ENCODE measurements at regions not wholly inside any gene's neighbourhood (a gene's known extent, or its start where the extent isn't known, plus 50 kb on each side); places are given as distances from the start of the nearest gene placed in this dataset.

DNA sequence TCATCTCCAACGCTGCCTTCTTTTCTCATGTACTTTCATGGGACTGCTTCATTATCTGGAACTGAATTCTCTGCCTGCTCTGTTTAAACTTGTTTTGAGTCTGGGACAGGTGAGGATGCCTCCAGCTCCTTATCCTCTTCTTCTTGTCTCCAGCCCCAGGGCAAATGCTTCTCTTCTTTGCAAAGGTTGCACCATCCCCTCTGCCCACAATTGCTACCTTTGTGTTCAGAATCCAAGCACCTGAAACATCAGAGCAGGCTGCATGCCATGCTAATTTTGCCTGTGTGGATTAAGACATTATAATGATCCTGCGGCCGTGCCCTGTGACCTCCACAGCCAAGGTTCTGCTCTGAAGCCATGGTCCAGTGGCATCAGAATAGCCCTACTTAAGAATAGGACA is 309.5 kb downstream of the EPHA4 start:
- CTCF ChIA-PET (ENCODE audit: low intra/inter-chr PET ratio): no interaction called here
- 5% methylated on average over 2 of the region's 3 CpGs for WGBS (ENCODE audit: insufficient coverage, low coverage, missing lambda C conversion rate)
- ATAC-seq (no peak), FAIRE-seq (no peak), DNase-seq (ENCODE audit: extremely low read depth in 1 of 4, low spot score in 3 of 4) (no peak)
- no peaks in the 10 kb centered on the region for H3K27me3 ChIP-seq (ENCODE audit: control insufficient read depth in 2 of 2, insufficient read depth in 2 of 2, low read length in 2 of 2)
- H4K20me1 ChIP-seq (replicated peaks; ENCODE audit: control insufficient read depth, insufficient read depth, low read length): no peaks in the 10 kb centered on the region
- no peaks in the 10 kb centered on the region for H3K4me1 ChIP-seq (replicated peaks in 1 of 2; ENCODE audit: control insufficient read depth in 2 of 2, insufficient read depth in 2 of 2, low read length in 2 of 2)
- no peak overlapping the region for H3K9ac ChIP-seq (ENCODE audit: insufficient read depth in 1 of 2, low read depth in 2 of 2, low read length in 2 of 2)
- in situ Hi-C loops (cut with MboI) (no loop called here), intact Hi-C loops (cut with micrococcal nuclease) (no loop called here)
- H3K9me1 ChIP-seq (ENCODE audit: control insufficient read depth, insufficient read depth, low read length): no peaks in the 10 kb centered on the region
- no peaks in the 10 kb centered on the region for H3K9me3 ChIP-seq (replicated peaks; ENCODE audit: control insufficient read depth, insufficient read depth, low read depth, low read length)
- BruUV-seq (replicated peaks): no TSS peak
- H3K4me2 ChIP-seq (ENCODE audit: insufficient read depth, low read length): no peak overlapping the region
- no peak overlapping the region for H3K4me3 ChIP-seq
- H3K79me2 ChIP-seq (ENCODE audit: control insufficient read depth, insufficient read depth, low read length): no peaks in the 10 kb centered on the region
- no peak overlapping the region for H3K27ac ChIP-seq (ENCODE audit: extremely low read depth, low read depth, low read length)
- TF ChIP-seq PCBP2 (IDR thresholded peaks at IDR 0.05; ENCODE audit: low read depth, low read length, poor library complexity, severe bottlenecking): no peak
- TF ChIP-seq ZC3H4 (CRISPR knock-in tag; IDR thresholded peaks at IDR 0.05; ENCODE audit: borderline replicate concordance): no peak
- TF ChIP-seq SAFB2 (IDR thresholded peaks at IDR 0.05; ENCODE audit: borderline replicate concordance, low read depth, low read length, severe bottlenecking): no peak
- H3K36me3 ChIP-seq (ENCODE audit: control insufficient read depth, insufficient read depth, low read length): no peaks in the 10 kb centered on the region
- POLR2A ChIA-PET: no interaction called here
- no peak overlapping the region for H2AFZ ChIP-seq (ENCODE audit: low read depth, low read length)

DNA sequence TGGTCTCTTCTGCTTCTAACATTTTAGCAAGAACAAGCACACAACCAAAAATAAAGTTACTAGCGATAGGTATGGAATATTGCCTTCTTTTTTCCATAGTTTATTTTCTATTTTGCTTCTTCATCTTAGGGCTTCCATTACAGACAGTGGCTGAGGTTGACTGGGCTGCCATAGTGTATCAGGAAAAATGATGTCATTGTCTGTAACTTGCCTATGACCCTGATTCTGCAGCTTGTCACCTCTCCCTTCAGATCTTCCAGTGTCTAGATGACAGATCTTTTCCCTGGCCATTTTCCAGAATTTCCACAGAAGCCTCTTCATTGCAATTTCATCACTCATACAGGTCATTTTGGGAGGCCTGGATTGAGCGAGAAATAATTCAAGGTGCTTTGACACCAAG is 308.5 kb downstream of the EPHA4 start:
- ATAC-seq: no peak
- Histone ChIP-seq H3K4me2 (ENCODE audit: insufficient read depth, low read length) (no peak overlapping the region), H3K79me2 (ENCODE audit: control insufficient read depth, insufficient read depth, low read length) (no peaks in the 10 kb centered on the region), H3K27ac (ENCODE audit: extremely low read depth, low read depth, low read length) (no peak overlapping the region), H3K4me1 (replicated peaks in 1 of 2; ENCODE audit: control insufficient read depth in 2 of 2, insufficient read depth in 2 of 2, low read length in 2 of 2) (no peaks in the 10 kb centered on the region), H3K9me3 (replicated peaks; ENCODE audit: control insufficient read depth, insufficient read depth, low read depth, low read length) (no peaks in the 10 kb centered on the region), H2AFZ (ENCODE audit: low read depth, low read length) (no peak overlapping the region), H4K20me1 (replicated peaks; ENCODE audit: control insufficient read depth, insufficient read depth, low read length) (no peaks in the 10 kb centered on the region), H3K36me3 (ENCODE audit: control insufficient read depth, insufficient read depth, low read length) (no peaks in the 10 kb centered on the region), H3K4me3 (no peak overlapping the region), H3K9ac (ENCODE audit: insufficient read depth in 1 of 2, low read depth in 2 of 2, low read length in 2 of 2) (no peak overlapping the region), H3K9me1 (ENCODE audit: control insufficient read depth, insufficient read depth, low read length) (no peaks in the 10 kb centered on the region), H3K27me3 (ENCODE audit: control insufficient read depth in 2 of 2, insufficient read depth in 2 of 2, low read length in 2 of 2) (no peaks in the 10 kb centered on the region)
- ChIA-PET CTCF (ENCODE audit: low intra/inter-chr PET ratio) (no interaction called here), POLR2A (no interaction called here)
- FAIRE-seq: no peak
- 0% methylated on average over 2 of the region's 2 CpGs for WGBS (ENCODE audit: insufficient coverage, low coverage, missing lambda C conversion rate)
- in situ Hi-C loops (cut with MboI) (no loop called here), intact Hi-C loops (cut with micrococcal nuclease) (no loop called here)
- BruUV-seq (replicated peaks): no TSS peak
- DNase-seq (ENCODE audit: extremely low read depth in 1 of 4, low spot score in 3 of 4): no peak
- no peak for TF ChIP-seq SMC3 (conservative IDR thresholded peaks at IDR 0.05; ENCODE audit: insufficient read depth, low read depth, low read length)
- no peak for TF ChIP-seq NCOR1 (IDR thresholded peaks at IDR 0.05)
- TF ChIP-seq CHD2 (IDR thresholded peaks at IDR 0.05; ENCODE audit: low read depth, low read length): no peak
- no peak for TF ChIP-seq ETV6 (IDR thresholded peaks at IDR 0.05; ENCODE audit: borderline replicate concordance in 1 of 2, low read depth in 2 of 2, low read length in 1 of 2)
- no peak for TF ChIP-seq ETV6 (CRISPR knock-in tag; IDR thresholded peaks at IDR 0.05; ENCODE audit: borderline replicate concordance)
- TF ChIP-seq DIDO1 (tag; IDR thresholded peaks at IDR 0.05; ENCODE audit: low read depth): no peak
- no peak for TF ChIP-seq ELF1 (tag; IDR thresholded peaks at IDR 0.05)
- TF ChIP-seq ZNF134 (CRISPR knock-in tag; conservative IDR thresholded peaks at IDR 0.05): no peak

Data from K562 (cell line).